H1 (cell line): ENCODE measurements at regions not wholly inside any gene's neighbourhood (a gene's known extent, or its start where the extent isn't known, plus 50 kb on each side); places are given as distances from the start of the nearest gene placed in this dataset.

Source experiments
- CTCF ChIA-PET: fragments of 300-600 bp; sonication (Branson Sonifier 250); formaldehyde crosslinking; loops from one replicate; lab custom pipeline; 2021; ENCODE audit not compliant: partially characterized antibody; lab: Charles Lee
- POLR2A ChIA-PET: fragments of 300-600 bp; sonication (Branson Sonifier 250); formaldehyde crosslinking; loops from one replicate; lab custom pipeline; 2021; ENCODE audit warnings: inconsistent platforms; ENCODE audit not compliant: partially characterized antibody; lab: Charles Lee
- DNase-seq, 2 experiments: peaks; one replicate each; pipeline versions ENCODE4 v3.0.0 to v3.0.0-alpha.2; 2010 to 2022; ENCODE audit warnings: low spot score in 2 of 2, low read depth in 1 of 2, mixed read lengths in 1 of 2
- FAIRE-seq: peaks from 2 replicates; lab custom pipeline; 2011; peaks lifted over from hg19 to GRCh38; lab: Jason Lieb, UNC
- H2AFZ ChIP-seq: 2 replicates; pipeline ENCODE4 v1.8.1; 2012; ENCODE audit warnings: low read length, inconsistent platforms
- H2AK5ac ChIP-seq: 2 replicates; pipeline ENCODE4 v1.6.1; 2013; ENCODE audit warnings: low read depth, low read length
- H2BK120ac ChIP-seq: replicated peaks from 2 replicates; pipeline ENCODE3; 2013; ENCODE audit warnings: low read depth, low read length, inconsistent platforms
- H2BK12ac ChIP-seq: 2 replicates; pipeline ENCODE4 v1.6.1; 2013; ENCODE audit warnings: low read depth, low read length
- H2BK15ac ChIP-seq: 2 replicates; pipeline ENCODE4 v1.6.1; 2013; ENCODE audit warnings: low read length
- H2BK20ac ChIP-seq: 2 replicates; pipeline ENCODE4 v1.6.1; 2013; ENCODE audit warnings: low read length
- H2BK5ac ChIP-seq: 2 replicates; pipeline ENCODE4 v1.6.1; 2013; ENCODE audit warnings: low read depth, low read length
- H3K14ac ChIP-seq: 2 replicates; pipeline ENCODE4 v1.6.1; 2013; ENCODE audit warnings: inconsistent platforms; ENCODE audit not compliant: insufficient read length
- H3K18ac ChIP-seq: 2 replicates; pipeline ENCODE4 v1.6.1; 2013; ENCODE audit warnings: low read length; ENCODE audit errors: extremely low read depth
- H3K23ac ChIP-seq: 2 replicates; pipeline ENCODE4 v1.6.1; 2013; ENCODE audit warnings: inconsistent platforms; ENCODE audit not compliant: insufficient read length
- H3K23me2 ChIP-seq: 2 replicates; pipeline ENCODE4 v1.6.1; 2013; ENCODE audit warnings: low read depth, low read length
- H3K27ac ChIP-seq: 2 replicates; pipeline ENCODE4 v1.6.1; 2011; ENCODE audit warnings: low read depth, low read length, inconsistent platforms
- H3K27me3 ChIP-seq, 4 experiments: replicated peaks in 1 of 4; 1 replicate in 1 of 4; 2 replicates in 3 of 4; pipeline versions ENCODE4 v1.6.1 to v1.8.1; 2011 to 2013; ENCODE audit warnings: low read length in 3 of 4, mild to moderate bottlenecking in 3 of 4, inconsistent platforms in 2 of 4, mixed read lengths in 2 of 4, moderate library complexity in 1 of 4; ENCODE audit not compliant: control insufficient read depth in 3 of 4, insufficient read depth in 3 of 4; ENCODE audit errors: extremely low read depth in 1 of 4
- H3K36me3 ChIP-seq, 4 experiments: 2 replicates each; pipeline versions ENCODE4 v1.6.1 to v1.8.1; 2011 to 2013; ENCODE audit warnings: mild to moderate bottlenecking in 4 of 4, low read length in 3 of 4, moderate library complexity in 2 of 4, control low read depth in 1 of 4, inconsistent platforms in 1 of 4; ENCODE audit not compliant: insufficient read depth in 4 of 4, control insufficient read depth in 2 of 4
- H3K4ac ChIP-seq: replicated peaks from 2 replicates; pipeline ENCODE3; 2013; ENCODE audit warnings: low read length, low read depth, mixed read lengths, inconsistent platforms; ENCODE audit not compliant: insufficient read length
- H3K4me1 ChIP-seq, 4 experiments: replicated peaks in 1 of 4; 1 replicate in 1 of 4; 2 replicates in 3 of 4; pipeline versions ENCODE4 v1.6.1 to v1.8.1; 2011 to 2013; ENCODE audit warnings: low read length in 3 of 4, inconsistent platforms in 2 of 4, mixed read lengths in 1 of 4; ENCODE audit not compliant: insufficient read depth in 4 of 4, control insufficient read depth in 3 of 4
- H3K4me2 ChIP-seq, 2 experiments: 2 replicates each; pipeline versions ENCODE4 v1.6.1 to v1.8.1; 2011 to 2013; ENCODE audit warnings: low read depth in 2 of 2, low read length in 2 of 2, control low read depth in 1 of 2, inconsistent platforms in 1 of 2, mild to moderate bottlenecking in 1 of 2; ENCODE audit not compliant: insufficient read depth in 1 of 2
- H3K4me3 ChIP-seq, 4 experiments: fragments of 200-600, 300-600 bp in 1 of 4; sonication (generic), shearing (Covaris generic), sonication (Bioruptor Twin) in 1 of 4; 2 replicates each; pipeline versions ENCODE4 v1.5.1 to v1.8.1; 2011 to 2016; ENCODE audit warnings: low read length in 4 of 4, low read depth in 3 of 4, control low read depth in 2 of 4, inconsistent platforms in 2 of 4, mild to moderate bottlenecking in 2 of 4, mixed read lengths in 1 of 4, moderate library complexity in 1 of 4; ENCODE audit not compliant: insufficient read depth in 2 of 4; ENCODE audit errors: extremely low read depth in 1 of 4
- H3K56ac ChIP-seq: replicated peaks from 2 replicates; pipeline ENCODE3; 2013; ENCODE audit warnings: low read depth, mild to moderate bottlenecking, mixed read lengths, low read length, inconsistent platforms; ENCODE audit not compliant: insufficient read length
- H3K79me1 ChIP-seq: 2 replicates; pipeline ENCODE4 v1.6.1; 2013; ENCODE audit warnings: low read depth, low read length, control low read depth
- H3K79me2 ChIP-seq, 2 experiments: 2 replicates each; pipeline versions ENCODE4 v1.6.1 to v1.8.1; 2012 to 2013; ENCODE audit warnings: low read length in 2 of 2, mild to moderate bottlenecking in 2 of 2, inconsistent platforms in 1 of 2; ENCODE audit not compliant: insufficient read depth in 2 of 2, control insufficient read depth in 1 of 2
- H3K9ac ChIP-seq, 4 experiments: replicated peaks in 1 of 4; 1 replicate in 1 of 4; 2 replicates in 3 of 4; pipeline versions ENCODE4 v1.6.1 to v1.8.1; 2011 to 2013; ENCODE audit warnings: low read depth in 3 of 4, low read length in 3 of 4, control low read depth in 2 of 4, mild to moderate bottlenecking in 2 of 4, moderate library complexity in 2 of 4, inconsistent platforms in 1 of 4; ENCODE audit errors: extremely low read depth in 1 of 4
- H3K9me3 ChIP-seq, 2 experiments: 2 replicates each; pipeline versions ENCODE4 v1.6.1 to v1.8.1; 2012 to 2013; ENCODE audit warnings: mild to moderate bottlenecking in 2 of 2, moderate library complexity in 2 of 2, control low read depth in 1 of 2, inconsistent platforms in 1 of 2, low read depth in 1 of 2, low read length in 1 of 2, mixed read lengths in 1 of 2; ENCODE audit not compliant: insufficient read depth in 2 of 2
- H4K20me1 ChIP-seq, 2 experiments: replicated peaks in 1 of 2; 2 replicates each; pipeline versions ENCODE3 to v1.8.1; 2011 to 2013; ENCODE audit warnings: inconsistent platforms in 2 of 2, low read length in 2 of 2, mild to moderate bottlenecking in 1 of 2; ENCODE audit not compliant: insufficient read depth in 2 of 2, control insufficient read depth in 1 of 2
- H4K5ac ChIP-seq: 2 replicates; pipeline ENCODE4 v1.6.1; 2013; ENCODE audit warnings: low read length, low read depth, mixed read lengths, inconsistent platforms; ENCODE audit not compliant: insufficient read length
- H4K8ac ChIP-seq: 2 replicates; pipeline ENCODE4 v1.8.0; 2013; ENCODE audit warnings: mild to moderate bottlenecking, moderate library complexity, low read length, inconsistent platforms; ENCODE audit not compliant: insufficient read depth; ENCODE audit errors: extremely low read depth
- H4K91ac ChIP-seq: replicated peaks from 2 replicates; pipeline ENCODE3; 2013; ENCODE audit warnings: low read length, mixed read lengths, inconsistent platforms; ENCODE audit not compliant: insufficient read length
- BACH1 ChIP-seq: IDR thresholded peaks from 2 replicates; pipeline ENCODE4 v1.6.1; 2012; ENCODE audit warnings: low read length, improper control_type of control experiment
- CREB1 ChIP-seq: IDR thresholded peaks from 2 replicates; pipeline ENCODE4 v1.6.1; 2012; ENCODE audit warnings: inconsistent platforms
- EGR1 ChIP-seq: IDR thresholded peaks from 2 replicates; pipeline ENCODE4 v1.6.1; 2011; ENCODE audit warnings: low read depth, low read length, borderline replicate concordance
- KDM4A ChIP-seq: IDR thresholded peaks from one replicate; pipeline ENCODE4 v1.7.1; 2012; ENCODE audit warnings: low read depth, mild to moderate bottlenecking, moderate library complexity, low read length, inconsistent platforms; ENCODE audit not compliant: severe bottlenecking
- NRF1 ChIP-seq: IDR thresholded peaks from 2 replicates; pipeline ENCODE4 v1.6.1; 2011; ENCODE audit warnings: mild to moderate bottlenecking, low read depth, low read length, improper control_type of control experiment
- POU5F1 ChIP-seq: IDR thresholded peaks from 2 replicates; pipeline ENCODE4 v1.6.1; 2011; ENCODE audit warnings: low read depth, mild to moderate bottlenecking, low read length, moderate library complexity
- SIN3A ChIP-seq, 2 experiments: IDR thresholded peaks in 1 of 2; conservative IDR thresholded peaks in 1 of 2; 2 replicates each; pipeline ENCODE4 v1.6.1; 2011 to 2012; ENCODE audit warnings: low read length in 2 of 2, improper control_type of control experiment in 1 of 2, low read depth in 1 of 2, mild to moderate bottlenecking in 1 of 2
- SIRT6 ChIP-seq: IDR thresholded peaks from one replicate; pipeline ENCODE4 v1.7.1; 2012; ENCODE audit warnings: low read length, inconsistent platforms
- SIX5 ChIP-seq: IDR thresholded peaks from 2 replicates; pipeline ENCODE4 v1.6.1; 2011; ENCODE audit warnings: mild to moderate bottlenecking, low read depth, low read length
- SP1 ChIP-seq: IDR thresholded peaks from 2 replicates; pipeline ENCODE4 v1.6.1; 2011; ENCODE audit warnings: low read depth, low read length
- TAF1 ChIP-seq: IDR thresholded peaks from 2 replicates; pipeline ENCODE4 v1.6.1; 2011; ENCODE audit warnings: mild to moderate bottlenecking, low read depth, low read length
- ZNF274 ChIP-seq: IDR thresholded peaks from 2 replicates; pipeline ENCODE4 v1.7.0; 2012; ENCODE audit warnings: low read length, borderline replicate concordance; ENCODE audit errors: extremely low read depth
- WGBS, 2 experiments: shearing (Covaris generic) in 1 of 2; methylation state at CpG; one replicate each; pipeline versions ENCODE4 v1.1.6 to v1.1.7; 2013 to 2015; ENCODE audit warnings: low lambda C conversion rate in 2 of 2, mixed read lengths in 2 of 2, inconsistent platforms in 1 of 2, low coverage in 1 of 2, missing lambda C conversion rate in 1 of 2; ENCODE audit not compliant: insufficient replicate concordance in 2 of 2, insufficient coverage in 1 of 2, insufficient read length in 1 of 2; ENCODE audit errors: extremely low coverage in 1 of 2, missing lambda C conversion rate in 1 of 2; 5-methylcytosine and 5-hydroxymethylcytosine counted together
- TF ChIP-seq, protein P1 (sequence below): IDR thresholded peaks from 2 replicates; pipeline ENCODE4 v1.6.1; 2011; ENCODE audit warnings: low read length, improper control_type of control experiment
- TF ChIP-seq, protein P2 (sequence below): IDR thresholded peaks from 2 replicates; pipeline ENCODE4 v1.6.1; 2012; ENCODE audit warnings: inconsistent platforms

DNA sequence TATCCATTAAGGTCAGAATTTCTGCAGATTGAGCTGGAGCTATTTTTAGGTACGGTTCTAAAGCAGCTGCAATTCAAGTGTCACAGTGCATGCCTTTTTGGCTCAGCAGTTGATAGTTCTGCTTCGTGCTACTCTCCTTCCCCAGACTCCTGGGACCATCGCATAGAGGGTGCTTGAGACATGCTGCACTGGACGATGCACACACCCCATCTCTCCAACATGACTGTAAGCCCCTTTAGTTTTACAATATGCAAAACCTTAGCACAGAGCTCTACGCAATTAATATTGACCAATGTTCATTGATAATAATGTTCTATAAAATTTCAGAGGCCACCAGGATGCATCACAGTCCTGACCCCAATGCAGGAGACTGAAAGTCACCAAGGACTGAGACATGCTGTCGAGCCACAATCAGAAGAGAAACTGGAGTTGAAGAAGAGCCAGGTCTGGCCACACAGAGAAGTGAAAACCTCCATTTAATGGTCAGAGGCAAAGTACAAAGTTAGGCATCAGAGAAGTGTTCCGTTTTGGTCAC, 120.9 kb upstream of the ZC3H12C start:
- no peak overlapping the region for H4K5ac ChIP-seq
- no peak overlapping the region for H3K23ac ChIP-seq
- no peak overlapping the region for H3K56ac ChIP-seq
- H3K9ac ChIP-seq, result no peak overlapping the region
- POLR2A ChIA-PET, result no interaction called here
- H4K91ac ChIP-seq, result no peak overlapping the region
- CTCF ChIA-PET, result interaction anchor here (1.1 to 1.2 kb wide), 2 partner anchors 26 to 33 kb away, joined by 3 to 4 read pairs; no protein-coding TSS in a partner anchor
- no peak overlapping the region for H2AK5ac ChIP-seq
- H3K4me1 ChIP-seq, result peaks cover 0 to 6% (median 0%) of the 10 kb centered on the region in 4 experiments; a peak in 1 of 7 replicates
- H3K27me3 ChIP-seq, result no peaks in the 10 kb centered on the region
- no peak overlapping the region for H2AFZ ChIP-seq
- H3K79me1 ChIP-seq, result no peaks in the 10 kb centered on the region
- no peak overlapping the region for H4K8ac ChIP-seq
- H3K36me3 ChIP-seq, result no peaks in the 10 kb centered on the region; a peak in 1 of 8 replicates
- H3K4me3 ChIP-seq, result no peak overlapping the region
- H2BK5ac ChIP-seq, result no peak overlapping the region
- no peak overlapping the region for H2BK120ac ChIP-seq
- no peaks in the 10 kb centered on the region for H3K79me2 ChIP-seq
- no peak overlapping the region for H3K4me2 ChIP-seq
- no peak overlapping the region for H2BK20ac ChIP-seq
- H2BK12ac ChIP-seq, result no peak overlapping the region
- no peak for FAIRE-seq
- H3K9me3 ChIP-seq, result no peaks in the 10 kb centered on the region
- no peak overlapping the region for H3K27ac ChIP-seq
- H3K18ac ChIP-seq, result no peak overlapping the region
- no peaks in the 10 kb centered on the region for H4K20me1 ChIP-seq
- no peak overlapping the region for H3K4ac ChIP-seq
- H3K14ac ChIP-seq, result no peak overlapping the region
- DNase-seq, result no peak
- no peak overlapping the region for H2BK15ac ChIP-seq
- WGBS, 2 experiments, result 80% methylated on average over 7 of the region's 7 CpGs; no CpG with 5 or more reads in 1 of the 2 experiments
- no peaks in the 10 kb centered on the region for H3K23me2 ChIP-seq
- TF ChIP-seq SIRT6 (no peak), SP1 (no peak), EGR1 (no peak), NRF1 (no peak), TAF1 (no peak), KDM4A (no peak), BACH1 (no peak), POU5F1 (no peak), CREB1 (no peak), ZNF274 (no peak), SIX5 (no peak), SIN3A (conservative IDR thresholded peaks at IDR 0.05 in 1 of 2, IDR thresholded peaks at IDR 0.05 in 1 of 2; ENCODE audit: low read depth in 1 of 2, low read length in 2 of 2) (no peak)
- TF ChIP-seq, protein P1, sequence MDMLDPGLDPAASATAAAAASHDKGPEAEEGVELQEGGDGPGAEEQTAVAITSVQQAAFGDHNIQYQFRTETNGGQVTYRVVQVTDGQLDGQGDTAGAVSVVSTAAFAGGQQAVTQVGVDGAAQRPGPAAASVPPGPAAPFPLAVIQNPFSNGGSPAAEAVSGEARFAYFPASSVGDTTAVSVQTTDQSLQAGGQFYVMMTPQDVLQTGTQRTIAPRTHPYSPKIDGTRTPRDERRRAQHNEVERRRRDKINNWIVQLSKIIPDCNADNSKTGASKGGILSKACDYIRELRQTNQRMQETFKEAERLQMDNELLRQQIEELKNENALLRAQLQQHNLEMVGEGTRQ, result no peak
- TF ChIP-seq, protein P2, sequence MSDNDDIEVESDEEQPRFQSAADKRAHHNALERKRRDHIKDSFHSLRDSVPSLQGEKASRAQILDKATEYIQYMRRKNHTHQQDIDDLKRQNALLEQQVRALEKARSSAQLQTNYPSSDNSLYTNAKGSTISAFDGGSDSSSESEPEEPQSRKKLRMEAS, result no peak
